ENCODE measurements at regions not wholly inside any gene's neighbourhood (a gene's known extent, or its start where the extent isn't known, plus 50 kb on each side); places are given as distances from the start of the nearest gene placed in this dataset.
"Not testable (repeated sequence)": the region's sequence is repeated elsewhere in the genome, so short reads cannot be mapped to it uniquely, and the experiment has no call there.

- TF ChIP-seq CTCF, POLR2A, EP300 (IDR thresholded peaks at IDR 0.05): not testable (repeated sequence)
Observed at GRCh38 chr21:6093870-6094269, 4427.5 kb upstream of the TPTE start.
